Fibroblast of the aortic adventitia (primary cell): ENCODE measurements at regions not wholly inside any gene's neighbourhood (a gene's known extent, or its start where the extent isn't known, plus 50 kb on each side); places are given as distances from the start of the nearest gene placed in this dataset.
"Not testable (repeated sequence)": the region's sequence is repeated elsewhere in the genome, so short reads cannot be mapped to it uniquely, and the experiment has no call there.

Experiments used
- DNase-seq: peaks from one replicate; pipeline ENCODE4 v3.0.0-alpha.2; 2010; ENCODE audit warnings: low read depth
- H3K4me3 ChIP-seq: 2 replicates; pipeline ENCODE4 v1.5.1; 2011; ENCODE audit warnings: low read depth, mild to moderate bottlenecking, control low read depth, low read length, moderate library complexity
- CTCF ChIP-seq: IDR thresholded peaks from 2 replicates; pipeline ENCODE4 v1.5.1; 2011; ENCODE audit warnings: mild to moderate bottlenecking, low read length, control low read depth, inconsistent platforms; ENCODE audit not compliant: insufficient read depth

GRCh38 chr20:12949429-12949980 is 59.3 kb upstream of the SPTLC3 start:
- no peak overlapping the region for H3K4me3 ChIP-seq
- TF ChIP-seq CTCF: no peak
- no peak for DNase-seq

- DNase-seq, H3K4me3 ChIP-seq: not testable (repeated sequence)
These were observed 54.5 kb upstream of the SPTLC3 start for GRCh38 chr20:12954254-12954653.

- H3K4me3 ChIP-seq: no peak overlapping the region
- no peak for DNase-seq
- no peak for TF ChIP-seq CTCF
These were observed 53.2 kb upstream of the SPTLC3 start for GRCh38 chr20:12955611-12956010.

GRCh38 chr20:12956303-12956702 is 52.5 kb upstream of the SPTLC3 start:
- no peak for TF ChIP-seq CTCF
- H3K4me3 ChIP-seq: no peak overlapping the region
- no peak for DNase-seq

- H3K4me3 ChIP-seq: no peak overlapping the region
- TF ChIP-seq CTCF: no peak
- DNase-seq: no peak
These were observed 50.8 kb upstream of the SPTLC3 start for GRCh38 chr20:12957968-12958367.
